SK-N-SH treated with all-trans-retinoic acid at 6 μM for 48 hours (cell line): ENCODE measurements at regions not wholly inside any gene's neighbourhood (a gene's known extent, or its start where the extent isn't known, plus 50 kb on each side); places are given as distances from the start of the nearest gene placed in this dataset.
"Not testable (repeated sequence)": the region's sequence is repeated elsewhere in the genome, so short reads cannot be mapped to it uniquely, and the experiment has no call there.

Experiments
- ATAC-seq: fragments of 200-7000 bp; cut with Tn5 transposase; 3 replicates; pipeline ENCODE4 v1.9.1; 2020; ENCODE audit warnings: mild to moderate bottlenecking, moderate library complexity
- ARNTL ChIP-seq: fragments of 450-650 bp; formaldehyde crosslinking; IDR thresholded peaks from 2 replicates; pipeline ENCODE4 v1.5.0; 2020; ENCODE audit warnings: low read depth, mild to moderate bottlenecking, moderate library complexity, borderline replicate concordance
- BACH2 ChIP-seq: fragments of 250-450 bp; sonication (Bioruptor Pico); IDR thresholded peaks from 2 replicates; pipeline ENCODE4 v1.9.0; 2021; ENCODE audit warnings: mild to moderate bottlenecking, borderline replicate concordance
- CSDC2 ChIP-seq: fragments of 250-450 bp; sonication (Bioruptor Pico); IDR thresholded peaks from 2 replicates; pipeline ENCODE4 v1.5.0; 2020; ENCODE audit warnings: mild to moderate bottlenecking, moderate library complexity
- GLIS3 ChIP-seq: fragments of 250-450 bp; sonication (Bioruptor Pico); IDR thresholded peaks from 2 replicates; pipeline ENCODE4 v1.5.0; 2020; ENCODE audit warnings: mild to moderate bottlenecking, moderate library complexity
- ISL1 ChIP-seq: fragments of 250-450 bp; sonication (Bioruptor Pico); IDR thresholded peaks from 2 replicates; pipeline ENCODE4 v2.1.2; 2022; ENCODE audit warnings: mild to moderate bottlenecking, moderate library complexity
- OSR1 ChIP-seq: fragments of 250-450 bp; sonication (Bioruptor Pico); IDR thresholded peaks from 2 replicates; pipeline ENCODE4 v1.8.0; 2022; ENCODE audit warnings: moderate library complexity, mild to moderate bottlenecking, inconsistent platforms
- PPARA ChIP-seq: fragments of 250-450 bp; sonication (Bioruptor Pico); IDR thresholded peaks from 2 replicates; pipeline ENCODE4 v1.5.0; 2020; ENCODE audit warnings: mild to moderate bottlenecking, borderline replicate concordance
- RARB ChIP-seq: fragments of 250-450 bp; sonication (Bioruptor Pico); IDR thresholded peaks from 2 replicates; pipeline ENCODE4 v1.8.0; 2021; ENCODE audit warnings: mild to moderate bottlenecking, moderate library complexity
- SNAI2 ChIP-seq: fragments of 250-450 bp; sonication (Bioruptor Pico); IDR thresholded peaks from 2 replicates; pipeline ENCODE4 v1.5.0; 2020; ENCODE audit warnings: mild to moderate bottlenecking, moderate library complexity
- TCF4 ChIP-seq: fragments of 250-450 bp; sonication (Bioruptor Pico); IDR thresholded peaks from 2 replicates; pipeline ENCODE4 v1.8.0; 2021; ENCODE audit warnings: mild to moderate bottlenecking, moderate library complexity, borderline replicate concordance
- TOX ChIP-seq: fragments of 250-450 bp; sonication (Bioruptor Pico); IDR thresholded peaks from 2 replicates; pipeline ENCODE4 v1.8.0; 2021; ENCODE audit warnings: mild to moderate bottlenecking, moderate library complexity, borderline replicate concordance
- ZC3H10 ChIP-seq: fragments of 250-450 bp; sonication (Bioruptor Pico); IDR thresholded peaks from 2 replicates; pipeline ENCODE4 v1.5.1; 2021; ENCODE audit warnings: mild to moderate bottlenecking, moderate library complexity
- ZFP30 ChIP-seq: fragments of 450-650 bp; formaldehyde crosslinking; IDR thresholded peaks from 2 replicates; pipeline ENCODE4 v1.5.0; 2022; ENCODE audit warnings: mild to moderate bottlenecking, moderate library complexity
- ZNF565 ChIP-seq: fragments of 450-650 bp; formaldehyde crosslinking; conservative IDR thresholded peaks from 2 replicates; pipeline ENCODE4 v1.5.0; 2020; ENCODE audit warnings: low read depth, mild to moderate bottlenecking, moderate library complexity
- ZNF70 ChIP-seq: fragments of 450-650 bp; formaldehyde crosslinking; IDR thresholded peaks from 2 replicates; pipeline ENCODE4 v1.5.0; 2020; ENCODE audit warnings: mild to moderate bottlenecking, moderate library complexity
- TF ChIP-seq, protein P1 (sequence below): fragments of 250-450 bp; sonication (Bioruptor Pico); IDR thresholded peaks from 2 replicates; pipeline ENCODE4 v1.8.0; 2020; ENCODE audit warnings: mild to moderate bottlenecking, moderate library complexity, borderline replicate concordance
- TF ChIP-seq, protein P2 (sequence below): fragments of 250-450 bp; sonication (Bioruptor Pico); IDR thresholded peaks from 2 replicates; pipeline ENCODE4 v1.5.1; 2020; ENCODE audit warnings: low read depth, mild to moderate bottlenecking, moderate library complexity
- TF ChIP-seq, protein P3 (sequence below): fragments of 250-450 bp; sonication (Bioruptor Pico); IDR thresholded peaks from 2 replicates; pipeline ENCODE4 v1.8.0; 2021; ENCODE audit warnings: low read depth, mild to moderate bottlenecking, moderate library complexity, borderline replicate concordance
- TF ChIP-seq, protein P4 (sequence below): fragments of 250-450 bp; sonication (Bioruptor Pico); IDR thresholded peaks from 2 replicates; pipeline ENCODE4 v1.5.1; 2021; ENCODE audit warnings: mild to moderate bottlenecking, moderate library complexity
- TF ChIP-seq, protein P5 (sequence below): fragments of 250-450 bp; sonication (Bioruptor Pico); IDR thresholded peaks from 2 replicates; pipeline ENCODE4 v1.5.0; 2020; ENCODE audit warnings: mild to moderate bottlenecking, moderate library complexity

DNA sequence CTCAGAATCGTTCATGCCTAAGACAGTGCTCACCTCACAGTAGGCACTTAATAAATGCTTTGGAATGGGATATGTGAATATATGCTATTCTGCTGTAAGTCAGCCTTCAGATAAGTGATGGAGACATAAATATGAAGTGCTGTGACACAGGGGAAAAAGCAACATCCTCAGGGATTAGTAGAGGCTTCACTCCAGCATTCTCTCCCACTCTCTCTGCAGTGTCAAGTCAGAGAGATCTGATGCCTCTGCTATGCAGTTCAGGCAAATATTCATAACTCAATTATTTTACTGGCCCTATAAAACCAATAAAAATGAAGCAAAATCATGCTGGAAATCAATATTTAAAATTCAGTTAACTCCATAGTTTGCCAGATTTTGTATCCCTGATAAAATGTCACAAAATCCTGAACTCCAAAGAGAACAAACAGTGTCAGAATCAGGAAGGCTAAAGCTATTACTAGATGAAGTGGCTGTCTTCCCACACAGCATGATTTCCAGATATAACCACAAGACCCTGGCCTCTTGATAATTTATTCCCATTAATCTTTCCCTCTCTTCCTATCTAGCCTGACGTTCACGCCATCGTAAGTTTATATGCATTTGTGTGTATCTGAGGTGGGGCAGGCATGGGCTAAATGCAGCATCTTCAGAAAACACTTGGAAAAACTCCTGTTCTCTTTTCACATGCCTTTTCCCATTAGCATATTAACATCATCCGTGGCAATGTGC is 278.9 kb upstream of the ATP11B start:
- TF ChIP-seq, protein P1, sequence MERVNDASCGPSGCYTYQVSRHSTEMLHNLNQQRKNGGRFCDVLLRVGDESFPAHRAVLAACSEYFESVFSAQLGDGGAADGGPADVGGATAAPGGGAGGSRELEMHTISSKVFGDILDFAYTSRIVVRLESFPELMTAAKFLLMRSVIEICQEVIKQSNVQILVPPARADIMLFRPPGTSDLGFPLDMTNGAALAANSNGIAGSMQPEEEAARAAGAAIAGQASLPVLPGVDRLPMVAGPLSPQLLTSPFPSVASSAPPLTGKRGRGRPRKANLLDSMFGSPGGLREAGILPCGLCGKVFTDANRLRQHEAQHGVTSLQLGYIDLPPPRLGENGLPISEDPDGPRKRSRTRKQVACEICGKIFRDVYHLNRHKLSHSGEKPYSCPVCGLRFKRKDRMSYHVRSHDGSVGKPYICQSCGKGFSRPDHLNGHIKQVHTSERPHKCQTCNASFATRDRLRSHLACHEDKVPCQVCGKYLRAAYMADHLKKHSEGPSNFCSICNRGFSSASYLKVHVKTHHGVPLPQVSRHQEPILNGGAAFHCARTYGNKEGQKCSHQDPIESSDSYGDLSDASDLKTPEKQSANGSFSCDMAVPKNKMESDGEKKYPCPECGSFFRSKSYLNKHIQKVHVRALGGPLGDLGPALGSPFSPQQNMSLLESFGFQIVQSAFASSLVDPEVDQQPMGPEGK (CRISPR knock-in tag): no peak
- ATAC-seq: no peak

DNA sequence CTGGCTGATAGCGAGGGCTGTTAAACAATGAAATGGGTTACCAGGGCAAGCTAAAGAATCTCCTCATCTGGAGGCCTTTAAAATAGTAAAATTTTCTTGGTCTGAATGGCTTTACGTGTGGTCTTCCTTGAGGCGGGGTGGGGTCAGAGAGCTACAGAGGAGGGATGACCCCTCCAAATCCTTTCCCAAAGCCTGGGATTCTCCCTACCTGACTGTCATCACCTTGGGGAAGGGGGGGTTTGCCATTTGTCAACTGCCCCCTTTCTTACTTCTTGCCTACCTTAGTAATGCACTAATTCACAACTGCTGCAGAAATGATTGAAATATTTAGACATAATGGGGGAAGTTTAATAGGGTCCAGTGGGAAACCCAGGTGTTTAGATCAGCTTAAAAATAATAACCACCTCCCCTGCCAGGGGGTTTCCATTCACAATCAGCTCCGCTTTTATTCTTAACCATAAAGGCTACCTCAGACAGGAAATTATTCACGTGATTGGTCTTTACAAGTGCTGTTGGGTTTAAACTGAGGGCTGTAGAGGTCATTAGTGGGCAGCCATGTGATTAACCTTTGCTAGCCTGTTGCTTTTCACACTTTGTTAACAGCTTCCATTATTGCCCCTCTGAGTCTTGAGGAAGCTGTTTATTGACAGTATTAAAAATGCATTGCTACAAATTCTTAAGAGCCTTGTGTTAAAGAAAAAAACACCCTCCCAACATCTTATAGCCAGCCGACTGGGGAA is 276.5 kb upstream of the ATP11B start:
- ATAC-seq: no peak
- TF ChIP-seq PPARA (no peak), CSDC2 (CRISPR knock-in tag) (no peak), ZFP30 (CRISPR knock-in tag) (no peak), TOX (CRISPR knock-in tag) (no peak), BACH2 (CRISPR knock-in tag) (no peak), ZC3H10 (CRISPR knock-in tag) (no peak), ISL1 (no peak), OSR1 (CRISPR knock-in tag) (no peak), ZNF70 (CRISPR knock-in tag) (no peak)
- TF ChIP-seq, protein P2, sequence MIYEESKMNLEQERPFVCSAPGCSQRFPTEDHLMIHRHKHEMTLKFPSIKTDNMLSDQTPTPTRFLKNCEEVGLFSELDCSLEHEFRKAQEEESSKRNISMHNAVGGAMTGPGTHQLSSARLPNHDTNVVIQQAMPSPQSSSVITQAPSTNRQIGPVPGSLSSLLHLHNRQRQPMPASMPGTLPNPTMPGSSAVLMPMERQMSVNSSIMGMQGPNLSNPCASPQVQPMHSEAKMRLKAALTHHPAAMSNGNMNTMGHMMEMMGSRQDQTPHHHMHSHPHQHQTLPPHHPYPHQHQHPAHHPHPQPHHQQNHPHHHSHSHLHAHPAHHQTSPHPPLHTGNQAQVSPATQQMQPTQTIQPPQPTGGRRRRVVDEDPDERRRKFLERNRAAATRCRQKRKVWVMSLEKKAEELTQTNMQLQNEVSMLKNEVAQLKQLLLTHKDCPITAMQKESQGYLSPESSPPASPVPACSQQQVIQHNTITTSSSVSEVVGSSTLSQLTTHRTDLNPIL (CRISPR knock-in tag): no peak
- TF ChIP-seq, protein P3, sequence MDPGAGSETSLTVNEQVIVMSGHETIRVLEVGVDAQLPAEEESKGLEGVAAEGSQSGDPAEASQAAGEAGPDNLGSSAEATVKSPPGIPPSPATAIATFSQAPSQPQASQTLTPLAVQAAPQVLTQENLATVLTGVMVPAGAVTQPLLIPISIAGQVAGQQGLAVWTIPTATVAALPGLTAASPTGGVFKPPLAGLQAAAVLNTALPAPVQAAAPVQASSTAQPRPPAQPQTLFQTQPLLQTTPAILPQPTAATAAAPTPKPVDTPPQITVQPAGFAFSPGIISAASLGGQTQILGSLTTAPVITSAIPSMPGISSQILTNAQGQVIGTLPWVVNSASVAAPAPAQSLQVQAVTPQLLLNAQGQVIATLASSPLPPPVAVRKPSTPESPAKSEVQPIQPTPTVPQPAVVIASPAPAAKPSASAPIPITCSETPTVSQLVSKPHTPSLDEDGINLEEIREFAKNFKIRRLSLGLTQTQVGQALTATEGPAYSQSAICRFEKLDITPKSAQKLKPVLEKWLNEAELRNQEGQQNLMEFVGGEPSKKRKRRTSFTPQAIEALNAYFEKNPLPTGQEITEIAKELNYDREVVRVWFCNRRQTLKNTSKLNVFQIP (CRISPR knock-in tag): no peak
- TF ChIP-seq, protein P4, sequence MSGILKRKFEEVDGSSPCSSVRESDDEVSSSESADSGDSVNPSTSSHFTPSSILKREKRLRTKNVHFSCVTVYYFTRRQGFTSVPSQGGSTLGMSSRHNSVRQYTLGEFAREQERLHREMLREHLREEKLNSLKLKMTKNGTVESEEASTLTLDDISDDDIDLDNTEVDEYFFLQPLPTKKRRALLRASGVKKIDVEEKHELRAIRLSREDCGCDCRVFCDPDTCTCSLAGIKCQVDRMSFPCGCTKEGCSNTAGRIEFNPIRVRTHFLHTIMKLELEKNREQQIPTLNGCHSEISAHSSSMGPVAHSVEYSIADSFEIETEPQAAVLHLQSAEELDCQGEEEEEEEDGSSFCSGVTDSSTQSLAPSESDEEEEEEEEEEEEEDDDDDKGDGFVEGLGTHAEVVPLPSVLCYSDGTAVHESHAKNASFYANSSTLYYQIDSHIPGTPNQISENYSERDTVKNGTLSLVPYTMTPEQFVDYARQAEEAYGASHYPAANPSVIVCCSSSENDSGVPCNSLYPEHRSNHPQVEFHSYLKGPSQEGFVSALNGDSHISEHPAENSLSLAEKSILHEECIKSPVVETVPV (CRISPR knock-in tag): no peak

DNA sequence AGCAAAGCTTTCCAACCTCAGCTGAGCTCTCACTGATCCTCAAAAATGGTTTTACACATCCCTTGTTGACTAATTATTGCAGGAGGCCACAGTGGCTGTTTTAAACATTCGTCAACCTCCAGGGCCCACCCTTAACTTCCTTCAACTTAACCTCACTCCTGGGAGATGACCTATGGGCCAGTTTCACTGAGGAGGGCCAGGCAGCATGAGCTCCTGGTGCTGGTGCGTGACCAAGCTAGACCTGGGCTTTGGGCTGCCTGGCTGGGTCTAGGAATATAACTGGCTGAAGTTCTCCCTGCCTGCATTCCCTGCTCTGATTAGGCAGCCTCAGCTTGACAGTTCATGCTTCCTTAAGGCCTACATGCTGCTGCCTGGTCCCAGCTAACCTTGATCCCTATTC is 273.7 kb upstream of the ATP11B start:
- no peak for ATAC-seq
- TF ChIP-seq BACH2 (CRISPR knock-in tag) (no peak), ISL1 (no peak)
- TF ChIP-seq, all 23 proteins: peak for 0

DNA sequence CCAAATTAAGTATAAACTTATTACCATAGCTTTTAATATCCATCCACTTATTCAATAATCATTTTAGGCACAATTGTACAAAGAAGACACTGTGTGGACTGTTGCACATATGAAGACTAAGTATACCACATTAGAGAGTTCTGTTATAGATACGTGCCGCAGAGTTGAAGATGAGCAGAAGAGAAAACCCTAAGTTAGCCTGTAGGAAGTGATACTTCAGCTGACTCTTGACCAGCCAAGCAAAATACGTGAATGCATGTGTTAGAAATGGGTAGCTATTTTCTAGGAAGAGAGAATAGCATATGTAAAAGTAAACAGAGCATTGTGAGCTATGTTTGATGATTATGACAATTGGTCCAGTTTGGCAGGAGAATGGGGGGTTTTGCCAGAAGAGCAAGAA is 272.0 kb upstream of the ATP11B start:
- no peak for ATAC-seq
- TF ChIP-seq ISL1: no peak
- no peak for TF ChIP-seq ZNF565 (CRISPR knock-in tag)
- TF ChIP-seq, protein P5, sequence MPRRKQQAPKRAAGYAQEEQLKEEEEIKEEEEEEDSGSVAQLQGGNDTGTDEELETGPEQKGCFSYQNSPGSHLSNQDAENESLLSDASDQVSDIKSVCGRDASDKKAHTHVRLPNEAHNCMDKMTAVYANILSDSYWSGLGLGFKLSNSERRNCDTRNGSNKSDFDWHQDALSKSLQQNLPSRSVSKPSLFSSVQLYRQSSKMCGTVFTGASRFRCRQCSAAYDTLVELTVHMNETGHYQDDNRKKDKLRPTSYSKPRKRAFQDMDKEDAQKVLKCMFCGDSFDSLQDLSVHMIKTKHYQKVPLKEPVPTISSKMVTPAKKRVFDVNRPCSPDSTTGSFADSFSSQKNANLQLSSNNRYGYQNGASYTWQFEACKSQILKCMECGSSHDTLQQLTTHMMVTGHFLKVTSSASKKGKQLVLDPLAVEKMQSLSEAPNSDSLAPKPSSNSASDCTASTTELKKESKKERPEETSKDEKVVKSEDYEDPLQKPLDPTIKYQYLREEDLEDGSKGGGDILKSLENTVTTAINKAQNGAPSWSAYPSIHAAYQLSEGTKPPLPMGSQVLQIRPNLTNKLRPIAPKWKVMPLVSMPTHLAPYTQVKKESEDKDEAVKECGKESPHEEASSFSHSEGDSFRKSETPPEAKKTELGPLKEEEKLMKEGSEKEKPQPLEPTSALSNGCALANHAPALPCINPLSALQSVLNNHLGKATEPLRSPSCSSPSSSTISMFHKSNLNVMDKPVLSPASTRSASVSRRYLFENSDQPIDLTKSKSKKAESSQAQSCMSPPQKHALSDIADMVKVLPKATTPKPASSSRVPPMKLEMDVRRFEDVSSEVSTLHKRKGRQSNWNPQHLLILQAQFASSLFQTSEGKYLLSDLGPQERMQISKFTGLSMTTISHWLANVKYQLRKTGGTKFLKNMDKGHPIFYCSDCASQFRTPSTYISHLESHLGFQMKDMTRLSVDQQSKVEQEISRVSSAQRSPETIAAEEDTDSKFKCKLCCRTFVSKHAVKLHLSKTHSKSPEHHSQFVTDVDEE (CRISPR knock-in tag): no peak
- no peak for TF ChIP-seq SNAI2 (CRISPR knock-in tag)
- TF ChIP-seq ZFP30 (CRISPR knock-in tag): no peak
- TF ChIP-seq, protein P3 (CRISPR knock-in tag): no peak
- no peak for TF ChIP-seq RARB (CRISPR knock-in tag)
- no peak for TF ChIP-seq GLIS3
- TF ChIP-seq TCF4 (CRISPR knock-in tag): no peak
- no peak for TF ChIP-seq OSR1 (CRISPR knock-in tag)
- TF ChIP-seq, protein P4 (CRISPR knock-in tag): no peak
- TF ChIP-seq ARNTL (CRISPR knock-in tag): no peak

DNA sequence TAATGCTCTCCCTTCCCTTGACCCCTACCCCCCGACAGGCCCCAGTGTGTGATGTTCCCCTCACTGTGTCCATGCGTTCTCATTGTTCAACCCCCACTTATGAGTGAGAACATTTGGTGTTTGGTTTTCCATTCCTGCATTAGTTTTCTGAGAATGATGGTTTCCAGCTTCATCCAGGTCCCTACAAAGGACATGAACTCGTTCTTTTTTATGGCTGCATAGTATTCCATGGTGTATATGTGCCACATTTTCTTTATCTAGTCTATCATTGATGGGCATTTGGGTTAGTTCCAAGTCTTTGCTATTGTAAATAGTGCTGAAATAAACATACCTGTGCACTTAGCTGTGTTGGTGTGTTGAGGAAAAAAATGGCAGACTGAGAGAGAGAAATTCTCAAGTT is 269.9 kb upstream of the ATP11B start:
- not testable (repeated sequence) for ATAC-seq
